ENCODE measurements at regions not wholly inside any gene's neighbourhood (a gene's known extent, or its start where the extent isn't known, plus 50 kb on each side); places are given as distances from the start of the nearest gene placed in this dataset.

GRCh38 chr7:142511801-142512200 is 237.5 kb upstream of the PRSS1 start:
- Histone ChIP-seq H3K27me3 (ENCODE audit: insufficient read depth, low read length) (no peaks in the 10 kb centered on the region), H3K4me3 (replicated peaks in 1 of 2; ENCODE audit: low read depth in 1 of 2, low read length in 2 of 2) (no peak overlapping the region), H3K9me2 (ENCODE audit: insufficient read depth) (no peaks in the 10 kb centered on the region), H3K4me1 (ENCODE audit: control insufficient read depth in 1 of 2, insufficient read depth in 2 of 2, low read length in 2 of 2) (peaks cover 4 to 49% of the 10 kb centered on the region in 2 experiments; a peak in 3 of 4 replicates), H3K36me3 (ENCODE audit: control insufficient read depth in 1 of 2, insufficient read depth in 2 of 2, low read length in 2 of 2) (no peaks in the 10 kb centered on the region), H3K79me2 (ENCODE audit: insufficient read depth, low read length) (no peaks in the 10 kb centered on the region), H3K27ac (ENCODE audit: low read depth, low read length) (no peak overlapping the region), H4K20me1 (ENCODE audit: insufficient read depth) (no peaks in the 10 kb centered on the region), H3K9ac (ENCODE audit: low read length) (no peak overlapping the region), H3K4me2 (ENCODE audit: low read length) (no peak overlapping the region), H2AFZ (ENCODE audit: low read depth, low read length, poor library complexity, severe bottlenecking) (no peak overlapping the region), H3K9me3 (ENCODE audit: control insufficient read depth in 1 of 2, insufficient read depth in 1 of 2, low read depth in 1 of 2, low read length in 2 of 2) (no peaks in the 10 kb centered on the region)
- BruUV-seq (replicated peaks), result no TSS peak
- ChIA-PET RAD21 (ENCODE audit: low non-redundant PET in 1 of 2, low total read pairs in 2 of 2, uncharacterized antibody in 2 of 2, unreplicated experiment in 2 of 2) (no interaction called here), POLR2A (no interaction called here), CTCF (interaction anchor here (0.9 kb wide), 1 partner anchor 12 kb away, joined by 3 read pairs; no protein-coding TSS in a partner anchor)
- intact Hi-C loops (cut with micrococcal nuclease), result no loop called here
- TF ChIP-seq SRF (IDR thresholded peaks at IDR 0.05; ENCODE audit: low read depth) (no peak), EZH2phosphoT487 (IDR thresholded peaks at IDR 0.05; ENCODE audit: borderline replicate concordance) (no peak), FOSL1 (IDR thresholded peaks at IDR 0.05; ENCODE audit: low read depth) (no peak), SIN3A (IDR thresholded peaks at IDR 0.05; ENCODE audit: low read depth) (no peak), ZFX (IDR thresholded peaks at IDR 0.05) (no peak), POLR2A (IDR thresholded peaks at IDR 0.05; ENCODE audit: borderline replicate concordance, extremely low read depth, insufficient read depth, insufficient read length) (no peak), RAD21 (IDR thresholded peaks at IDR 0.05; ENCODE audit: low read depth) (no peak), YY1 (IDR thresholded peaks at IDR 0.05; ENCODE audit: extremely low read depth, insufficient replicate concordance, low read depth, low read length) (no peak), JUND (IDR thresholded peaks at IDR 0.05) (no peak), CBX3 (IDR thresholded peaks at IDR 0.05; ENCODE audit: low read depth) (no peak)
- TF ChIP-seq, protein P1, sequence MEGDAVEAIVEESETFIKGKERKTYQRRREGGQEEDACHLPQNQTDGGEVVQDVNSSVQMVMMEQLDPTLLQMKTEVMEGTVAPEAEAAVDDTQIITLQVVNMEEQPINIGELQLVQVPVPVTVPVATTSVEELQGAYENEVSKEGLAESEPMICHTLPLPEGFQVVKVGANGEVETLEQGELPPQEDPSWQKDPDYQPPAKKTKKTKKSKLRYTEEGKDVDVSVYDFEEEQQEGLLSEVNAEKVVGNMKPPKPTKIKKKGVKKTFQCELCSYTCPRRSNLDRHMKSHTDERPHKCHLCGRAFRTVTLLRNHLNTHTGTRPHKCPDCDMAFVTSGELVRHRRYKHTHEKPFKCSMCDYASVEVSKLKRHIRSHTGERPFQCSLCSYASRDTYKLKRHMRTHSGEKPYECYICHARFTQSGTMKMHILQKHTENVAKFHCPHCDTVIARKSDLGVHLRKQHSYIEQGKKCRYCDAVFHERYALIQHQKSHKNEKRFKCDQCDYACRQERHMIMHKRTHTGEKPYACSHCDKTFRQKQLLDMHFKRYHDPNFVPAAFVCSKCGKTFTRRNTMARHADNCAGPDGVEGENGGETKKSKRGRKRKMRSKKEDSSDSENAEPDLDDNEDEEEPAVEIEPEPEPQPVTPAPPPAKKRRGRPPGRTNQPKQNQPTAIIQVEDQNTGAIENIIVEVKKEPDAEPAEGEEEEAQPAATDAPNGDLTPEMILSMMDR (IDR thresholded peaks at IDR 0.05 in 2 of 3, conservative IDR thresholded peaks at IDR 0.05 in 1 of 3; ENCODE audit: borderline replicate concordance in 1 of 3, insufficient read depth in 1 of 3, low read depth in 2 of 3, low read length in 2 of 3), result no peak
- TF ChIP-seq, protein P2, sequence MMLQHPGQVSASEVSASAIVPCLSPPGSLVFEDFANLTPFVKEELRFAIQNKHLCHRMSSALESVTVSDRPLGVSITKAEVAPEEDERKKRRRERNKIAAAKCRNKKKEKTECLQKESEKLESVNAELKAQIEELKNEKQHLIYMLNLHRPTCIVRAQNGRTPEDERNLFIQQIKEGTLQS (IDR thresholded peaks at IDR 0.05), result no peak
- TF ChIP-seq, protein P3, sequence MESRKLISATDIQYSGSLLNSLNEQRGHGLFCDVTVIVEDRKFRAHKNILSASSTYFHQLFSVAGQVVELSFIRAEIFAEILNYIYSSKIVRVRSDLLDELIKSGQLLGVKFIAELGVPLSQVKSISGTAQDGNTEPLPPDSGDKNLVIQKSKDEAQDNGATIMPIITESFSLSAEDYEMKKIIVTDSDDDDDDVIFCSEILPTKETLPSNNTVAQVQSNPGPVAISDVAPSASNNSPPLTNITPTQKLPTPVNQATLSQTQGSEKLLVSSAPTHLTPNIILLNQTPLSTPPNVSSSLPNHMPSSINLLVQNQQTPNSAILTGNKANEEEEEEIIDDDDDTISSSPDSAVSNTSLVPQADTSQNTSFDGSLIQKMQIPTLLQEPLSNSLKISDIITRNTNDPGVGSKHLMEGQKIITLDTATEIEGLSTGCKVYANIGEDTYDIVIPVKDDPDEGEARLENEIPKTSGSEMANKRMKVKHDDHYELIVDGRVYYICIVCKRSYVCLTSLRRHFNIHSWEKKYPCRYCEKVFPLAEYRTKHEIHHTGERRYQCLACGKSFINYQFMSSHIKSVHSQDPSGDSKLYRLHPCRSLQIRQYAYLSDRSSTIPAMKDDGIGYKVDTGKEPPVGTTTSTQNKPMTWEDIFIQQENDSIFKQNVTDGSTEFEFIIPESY (IDR thresholded peaks at IDR 0.05; ENCODE audit: extremely low read depth, insufficient replicate concordance, low read length), result no peak
- DNase-seq (ENCODE audit: low read depth, low spot score) (no peak), ATAC-seq (no peak)

All from HCT116 (cell line).